HS-5 (cell line): ENCODE measurements at regions not wholly inside any gene's neighbourhood (a gene's known extent, or its start where the extent isn't known, plus 50 kb on each side); places are given as distances from the start of the nearest gene placed in this dataset.
A peak's percentile ranks its signal among the peaks of the same experiment; 100 is the strongest.

Experiments used
- DNase-seq: peaks from one replicate; pipeline ENCODE4 v3.0.0-alpha.2; 2012; ENCODE audit warnings: low read depth

- DNase-seq = no peak
These were observed 117.2 kb downstream of the RFLNA start for GRCh38 chr12:124411953-124412645.

GRCh38 chr12:124411281-124411878, 116.5 kb downstream of the RFLNA start:
- DNase-seq = peak; percentile 93

GRCh38 chr12:124410354-124411175, 115.7 kb downstream of the RFLNA start:
- no peak for DNase-seq

- DNase-seq = no peak
These were observed 114.1 kb downstream of the RFLNA start for GRCh38 chr12:124408822-124409517.

- DNase-seq = no peak
These were observed 112.2 kb downstream of the RFLNA start for GRCh38 chr12:124407074-124407473.

- no peak for DNase-seq
These were observed 111.2 kb downstream of the RFLNA start for GRCh38 chr12:124406043-124406442.

- no peak for DNase-seq
These were observed 110.7 kb downstream of the RFLNA start for GRCh38 chr12:124405592-124405991.

- no peak for DNase-seq
These were observed 110.3 kb downstream of the RFLNA start for GRCh38 chr12:124405151-124405550.

GRCh38 chr12:124404162-124404784, 109.4 kb downstream of the RFLNA start:
- DNase-seq = no peak

GRCh38 chr12:124403273-124403672, 108.4 kb downstream of the RFLNA start:
- DNase-seq = no peak

- no peak for DNase-seq
These were observed 107.6 kb downstream of the RFLNA start for GRCh38 chr12:124402248-124403066.

GRCh38 chr12:124401704-124402221, 106.9 kb downstream of the RFLNA start:
- DNase-seq = no peak

- no peak for DNase-seq
These were observed 105.2 kb downstream of the RFLNA start for GRCh38 chr12:124400124-124400523.

- DNase-seq = no peak
These were observed 104.7 kb downstream of the RFLNA start for GRCh38 chr12:124399622-124400021.

- no peak for DNase-seq
These were observed 103.8 kb downstream of the RFLNA start for GRCh38 chr12:124398578-124399227.

- DNase-seq = no peak
These were observed 103.1 kb downstream of the RFLNA start for GRCh38 chr12:124397807-124398577.

- DNase-seq = no peak
These were observed 102.4 kb downstream of the RFLNA start for GRCh38 chr12:124397399-124397679.

GRCh38 chr12:124396544-124397398, 101.9 kb downstream of the RFLNA start:
- no peak for DNase-seq

GRCh38 chr12:124395986-124396385, 101.1 kb downstream of the RFLNA start:
- no peak for DNase-seq
